ENCODE measurements at regions not wholly inside any gene's neighbourhood (a gene's known extent, or its start where the extent isn't known, plus 50 kb on each side); places are given as distances from the start of the nearest gene placed in this dataset.

GRCh38 chr9:1857808-1858207 lies 157.3 kb upstream of the SMARCA2 start:
- TF ChIP-seq EGR1 (IDR thresholded peaks at IDR 0.05; ENCODE audit: low read depth in 2 of 2), result no peak
- TF ChIP-seq, protein P1, sequence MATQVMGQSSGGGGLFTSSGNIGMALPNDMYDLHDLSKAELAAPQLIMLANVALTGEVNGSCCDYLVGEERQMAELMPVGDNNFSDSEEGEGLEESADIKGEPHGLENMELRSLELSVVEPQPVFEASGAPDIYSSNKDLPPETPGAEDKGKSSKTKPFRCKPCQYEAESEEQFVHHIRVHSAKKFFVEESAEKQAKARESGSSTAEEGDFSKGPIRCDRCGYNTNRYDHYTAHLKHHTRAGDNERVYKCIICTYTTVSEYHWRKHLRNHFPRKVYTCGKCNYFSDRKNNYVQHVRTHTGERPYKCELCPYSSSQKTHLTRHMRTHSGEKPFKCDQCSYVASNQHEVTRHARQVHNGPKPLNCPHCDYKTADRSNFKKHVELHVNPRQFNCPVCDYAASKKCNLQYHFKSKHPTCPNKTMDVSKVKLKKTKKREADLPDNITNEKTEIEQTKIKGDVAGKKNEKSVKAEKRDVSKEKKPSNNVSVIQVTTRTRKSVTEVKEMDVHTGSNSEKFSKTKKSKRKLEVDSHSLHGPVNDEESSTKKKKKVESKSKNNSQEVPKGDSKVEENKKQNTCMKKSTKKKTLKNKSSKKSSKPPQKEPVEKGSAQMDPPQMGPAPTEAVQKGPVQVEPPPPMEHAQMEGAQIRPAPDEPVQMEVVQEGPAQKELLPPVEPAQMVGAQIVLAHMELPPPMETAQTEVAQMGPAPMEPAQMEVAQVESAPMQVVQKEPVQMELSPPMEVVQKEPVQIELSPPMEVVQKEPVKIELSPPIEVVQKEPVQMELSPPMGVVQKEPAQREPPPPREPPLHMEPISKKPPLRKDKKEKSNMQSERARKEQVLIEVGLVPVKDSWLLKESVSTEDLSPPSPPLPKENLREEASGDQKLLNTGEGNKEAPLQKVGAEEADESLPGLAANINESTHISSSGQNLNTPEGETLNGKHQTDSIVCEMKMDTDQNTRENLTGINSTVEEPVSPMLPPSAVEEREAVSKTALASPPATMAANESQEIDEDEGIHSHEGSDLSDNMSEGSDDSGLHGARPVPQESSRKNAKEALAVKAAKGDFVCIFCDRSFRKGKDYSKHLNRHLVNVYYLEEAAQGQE (IDR thresholded peaks at IDR 0.05), result no peak
- no peak for TF ChIP-seq ZBTB33 (IDR thresholded peaks at IDR 0.05)
- TF ChIP-seq JUND (IDR thresholded peaks at IDR 0.05), result no peak
- no peak for TF ChIP-seq GABPA (IDR thresholded peaks at IDR 0.05 in 1 of 2, conservative IDR thresholded peaks at IDR 0.05 in 1 of 2)
- TF ChIP-seq RAD21 (IDR thresholded peaks at IDR 0.05), result no peak
- TF ChIP-seq FOXA1 (IDR thresholded peaks at IDR 0.05), result no peak
- TF ChIP-seq NR2F2 (IDR thresholded peaks at IDR 0.05), result no peak
- TF ChIP-seq RXRA (IDR thresholded peaks at IDR 0.05), result no peak
- TF ChIP-seq CTCF (IDR thresholded peaks at IDR 0.05; ENCODE audit: low read depth, low read length, missing input control), result no peak
- 94% methylated on average over 3 of the region's 3 CpGs for WGBS
- Histone ChIP-seq H3K9me3 (ENCODE audit: control insufficient read depth in 4 of 4, low read length in 3 of 4) (peaks cover 0 to 5% (median 0%) of the 10 kb centered on the region in 4 donors), H3K27me3 (ENCODE audit: control insufficient read depth in 4 of 4, insufficient read depth in 4 of 4, low read length in 3 of 4) (no peaks in the 10 kb centered on the region), H3K27ac (ENCODE audit: low read depth in 1 of 2, low read length in 2 of 2) (no peak overlapping the region), H3K4me1 (ENCODE audit: control insufficient read depth in 4 of 4, insufficient read depth in 4 of 4, low read length in 3 of 4) (no peaks in the 10 kb centered on the region), H3K36me3 (ENCODE audit: control insufficient read depth in 4 of 4, insufficient read depth in 3 of 4, low read depth in 1 of 4, low read length in 3 of 4) (no peaks in the 10 kb centered on the region), H3K9ac (ENCODE audit: low read depth in 1 of 2, low read length in 2 of 2) (no peak overlapping the region), H3K4me3 (ENCODE audit: low read depth in 1 of 3, low read length in 3 of 3) (no peak overlapping the region)
- no peak for DNase-seq (ENCODE audit: low spot score)

DNA sequence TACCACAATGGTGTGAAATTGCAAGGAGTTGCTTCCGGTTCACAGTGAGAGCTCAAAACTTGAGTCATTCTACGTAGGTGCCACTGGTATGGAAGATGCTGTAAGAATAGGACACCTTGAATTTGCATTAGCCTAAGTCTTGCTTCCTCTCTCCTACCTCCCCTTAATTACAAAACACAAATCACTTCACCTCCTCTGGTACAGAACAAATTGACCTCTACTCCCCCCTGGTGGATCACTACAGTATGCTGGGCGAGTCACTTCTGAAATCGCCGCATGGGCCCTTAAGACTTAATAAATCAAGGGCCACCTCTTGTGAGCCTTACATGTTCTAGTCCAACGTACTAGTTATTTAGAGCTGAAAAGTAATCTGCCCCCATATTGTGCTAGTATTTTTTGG lies 145.3 kb upstream of the SMARCA2 start:
- H3K36me3 ChIP-seq (ENCODE audit: control insufficient read depth in 4 of 4, insufficient read depth in 3 of 4, low read depth in 1 of 4, low read length in 3 of 4), result no peaks in the 10 kb centered on the region
- H3K27me3 ChIP-seq (ENCODE audit: control insufficient read depth in 4 of 4, insufficient read depth in 4 of 4, low read length in 3 of 4), result peaks cover 0 to 4% (median 0%) of the 10 kb centered on the region in 4 donors
- H3K27ac ChIP-seq (ENCODE audit: low read depth in 1 of 2, low read length in 2 of 2), result no peak overlapping the region
- no peak for DNase-seq (ENCODE audit: low spot score)
- H3K4me3 ChIP-seq (ENCODE audit: low read depth in 1 of 3, low read length in 3 of 3), result no peak overlapping the region
- WGBS, result 58% methylated on average over 6 of the region's 6 CpGs
- H3K9me3 ChIP-seq (ENCODE audit: control insufficient read depth in 4 of 4, low read length in 3 of 4), result peaks cover 0 to under 1% (median 0%) of the 10 kb centered on the region in 4 donors
- H3K4me1 ChIP-seq (ENCODE audit: control insufficient read depth in 4 of 4, insufficient read depth in 4 of 4, low read length in 3 of 4), result no peaks in the 10 kb centered on the region
- TF ChIP-seq RAD21 (IDR thresholded peaks at IDR 0.05) (peak; percentile 50 to 72), HNF4G (IDR thresholded peaks at IDR 0.05) (no peak), CTCF (IDR thresholded peaks at IDR 0.05; ENCODE audit: low read depth, low read length, missing input control) (peak; percentile 41), TAF1 (conservative IDR thresholded peaks at IDR 0.05) (no peak), YY1 (IDR thresholded peaks at IDR 0.05) (no peak)
- no peak overlapping the region for H3K9ac ChIP-seq (ENCODE audit: low read depth in 1 of 2, low read length in 2 of 2)

Data from liver (tissue), 8 donors.